Esophagus muscularis mucosa (tissue), 3 donors: ENCODE measurements at regions not wholly inside any gene's neighbourhood (a gene's known extent, or its start where the extent isn't known, plus 50 kb on each side); places are given as distances from the start of the nearest gene placed in this dataset.

ENCODE experiments used
- CTCF ChIP-seq, 3 experiments: fragments of 200-600 bp in 2 of 3; fragments of 450-650 bp in 1 of 3; sonication (generic) in 2 of 3; IDR thresholded peaks; one replicate each; pipeline ENCODE4 v1.5.1; 2017 to 2019; ENCODE audit warnings: antibody characterized with exemption in 3 of 3, mild to moderate bottlenecking in 2 of 3, moderate library complexity in 1 of 3
- POLR2A ChIP-seq: fragments of 450-650 bp; IDR thresholded peaks from one replicate; pipeline ENCODE4 v1.6.1; 2017; ENCODE audit warnings: antibody characterized with exemption, moderate library complexity, mild to moderate bottlenecking, low read depth
- POLR2AphosphoS5 ChIP-seq, 2 donors: sonication (generic); formaldehyde crosslinking; IDR thresholded peaks; one replicate each; pipeline ENCODE4 v1.6.1; 2017; ENCODE audit warnings: antibody characterized with exemption in 2 of 2

DNA sequence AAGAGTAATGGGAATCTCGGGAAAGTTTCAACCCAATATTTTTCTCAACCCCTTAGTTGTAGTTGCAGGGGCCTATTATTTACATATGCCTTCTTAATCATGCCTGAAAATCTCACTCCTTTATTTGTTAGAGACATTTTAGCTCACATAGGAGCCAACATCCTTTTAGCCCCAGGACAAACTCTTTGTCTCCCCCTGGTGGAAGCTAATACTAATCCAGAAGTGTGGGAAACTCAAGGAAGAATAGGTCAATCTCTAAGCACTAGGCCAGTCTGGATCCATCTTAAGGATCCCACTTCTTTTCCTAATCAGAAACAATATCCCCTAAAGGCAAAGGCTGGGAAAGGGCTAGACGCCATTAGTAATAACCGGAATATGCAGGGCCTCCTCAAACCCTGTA is 550.9 kb upstream of the PKDCC start:
- TF ChIP-seq CTCF (IDR thresholded peaks at IDR 0.05): no peak
- TF ChIP-seq POLR2A: no peak
- no peak for TF ChIP-seq POLR2AphosphoS5 (IDR thresholded peaks at IDR 0.05)
